M059J (cell line): ENCODE measurements at regions not wholly inside any gene's neighbourhood (a gene's known extent, or its start where the extent isn't known, plus 50 kb on each side); places are given as distances from the start of the nearest gene placed in this dataset.

Experiments
- DNase-seq: peaks from one replicate; pipeline ENCODE4 v3.0.0-alpha.2; 2012; ENCODE audit warnings: low read depth

- no peak for DNase-seq
Measured at GRCh38 chr5:124433170-124433569, 313.3 kb downstream of the ZNF608 start.

DNA sequence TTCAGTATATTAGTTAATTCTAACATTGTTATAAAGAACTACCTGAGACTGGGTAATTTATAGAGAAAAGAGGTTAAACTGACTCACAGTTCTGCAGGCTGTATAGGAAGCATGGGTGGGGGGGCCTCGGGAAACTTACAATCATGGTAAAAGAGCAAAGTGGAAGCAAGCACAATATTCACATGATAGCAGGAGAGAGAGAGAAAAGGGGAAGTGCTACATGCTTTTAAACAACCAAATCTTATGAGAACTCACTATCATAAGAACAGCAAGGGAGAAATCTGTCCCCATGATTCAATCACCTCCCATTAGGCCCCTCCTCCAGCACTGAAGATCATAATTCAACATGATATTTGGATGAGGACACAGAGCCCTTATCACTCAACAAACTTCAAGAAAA is 324.9 kb downstream of the ZNF608 start:
- DNase-seq = no peak

DNA sequence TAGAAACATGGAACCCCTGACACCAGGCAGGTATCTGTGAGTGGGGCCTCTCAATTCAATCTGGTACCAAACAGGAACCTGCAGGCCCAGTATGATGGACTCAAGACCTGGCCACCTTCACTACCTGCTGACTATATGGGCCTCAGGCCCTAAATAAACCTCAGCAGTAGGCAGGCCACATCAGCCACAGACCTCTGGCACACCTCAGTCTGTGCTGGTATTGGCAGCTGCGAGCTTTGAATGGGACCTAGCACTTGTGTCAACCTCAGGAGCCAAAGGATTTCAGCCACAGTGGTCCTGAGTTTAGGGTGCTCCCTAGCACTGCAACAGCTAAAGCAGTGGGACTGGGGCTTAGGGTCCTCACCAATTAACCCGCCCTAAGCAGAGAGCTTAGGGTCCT is 325.5 kb downstream of the ZNF608 start:
- no peak for DNase-seq

- DNase-seq = no peak
Measured at GRCh38 chr5:124419531-124419930, 326.9 kb downstream of the ZNF608 start.

DNA sequence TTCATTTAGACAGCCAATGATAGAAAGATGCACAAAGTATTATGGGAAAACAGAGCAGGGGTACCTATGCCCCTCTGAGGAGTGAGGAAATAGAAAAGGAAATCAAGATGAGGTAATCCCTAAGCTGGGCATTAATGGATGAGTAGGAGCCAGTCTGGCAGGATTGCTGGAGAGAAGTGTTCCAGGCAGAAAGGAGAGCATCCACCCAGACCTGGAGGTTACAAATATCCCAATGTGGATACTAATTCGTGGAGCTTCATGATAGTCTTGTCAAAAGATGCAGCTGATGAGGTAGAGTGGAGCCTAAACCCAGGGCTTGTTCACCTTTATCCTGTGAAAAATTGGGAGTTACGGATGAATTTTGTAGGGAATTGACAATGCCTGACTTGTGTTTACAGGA is 328.0 kb downstream of the ZNF608 start:
- DNase-seq = no peak

GRCh38 chr5:124417196-124417595 is 329.2 kb downstream of the ZNF608 start:
- no peak for DNase-seq

DNA sequence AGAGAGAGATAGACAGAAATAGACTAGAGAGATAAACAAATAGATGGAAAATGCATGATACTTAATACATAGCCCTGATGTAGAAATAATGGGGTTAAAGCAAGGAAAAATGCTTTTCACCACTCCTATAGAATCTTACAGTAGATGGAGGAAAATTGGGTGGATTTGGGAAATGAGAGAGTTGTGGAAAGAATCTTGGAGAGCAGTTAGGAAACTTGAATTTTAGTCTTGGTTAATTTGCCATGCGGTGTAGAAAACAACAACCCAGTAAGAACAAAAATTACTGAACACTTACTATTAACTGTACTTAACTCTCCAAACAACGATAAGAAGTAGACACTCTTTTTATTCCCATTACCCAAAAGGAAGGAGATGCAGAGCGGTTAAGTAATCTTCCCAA is 329.8 kb downstream of the ZNF608 start:
- no peak for DNase-seq

GRCh38 chr5:124414973-124415372 is 331.5 kb downstream of the ZNF608 start:
- DNase-seq = no peak

DNA sequence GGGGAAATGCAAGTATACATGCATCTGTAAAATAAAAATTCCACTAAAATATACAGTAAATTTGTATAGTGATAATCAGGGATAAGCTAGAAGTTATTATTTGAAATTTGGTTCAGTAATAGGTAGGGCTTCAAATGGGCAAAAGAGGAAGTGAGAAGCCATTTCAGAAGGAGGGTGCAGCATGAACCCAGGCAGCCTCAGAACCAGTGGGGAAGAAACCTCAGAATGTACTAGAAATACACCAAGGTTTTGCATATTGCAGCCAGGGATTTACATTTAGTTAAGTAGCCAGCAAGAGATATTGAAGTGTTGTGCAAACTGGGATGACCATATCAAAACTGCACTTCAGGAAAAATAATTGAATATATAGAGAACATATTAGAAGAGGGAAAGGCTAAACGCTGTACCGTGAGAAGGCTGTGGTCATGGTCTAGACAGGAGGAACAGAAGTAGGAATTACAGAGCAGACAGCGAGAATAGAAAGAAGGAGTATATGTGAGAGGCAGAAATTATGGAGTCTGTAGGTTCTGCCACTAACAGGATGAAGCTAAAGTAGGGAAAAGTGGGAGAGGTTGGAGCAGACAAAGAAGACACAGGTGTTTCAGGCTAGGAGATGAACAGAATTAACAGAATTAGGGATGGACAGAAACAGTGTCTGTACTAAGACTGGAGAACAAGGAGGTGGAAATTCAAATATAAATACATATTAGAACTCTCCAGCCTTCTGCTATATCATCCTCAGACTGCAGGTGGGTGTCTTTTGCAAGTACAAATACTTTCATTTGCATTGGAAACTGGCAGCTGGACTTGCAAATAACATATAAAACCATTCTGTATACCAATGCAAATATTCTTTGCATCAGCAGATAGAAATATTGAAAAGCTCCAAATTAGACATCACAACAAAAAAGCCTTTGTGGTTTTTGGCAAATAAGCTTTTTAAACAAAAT is 335.6 kb downstream of the ZNF608 start:
- DNase-seq = no peak

DNA sequence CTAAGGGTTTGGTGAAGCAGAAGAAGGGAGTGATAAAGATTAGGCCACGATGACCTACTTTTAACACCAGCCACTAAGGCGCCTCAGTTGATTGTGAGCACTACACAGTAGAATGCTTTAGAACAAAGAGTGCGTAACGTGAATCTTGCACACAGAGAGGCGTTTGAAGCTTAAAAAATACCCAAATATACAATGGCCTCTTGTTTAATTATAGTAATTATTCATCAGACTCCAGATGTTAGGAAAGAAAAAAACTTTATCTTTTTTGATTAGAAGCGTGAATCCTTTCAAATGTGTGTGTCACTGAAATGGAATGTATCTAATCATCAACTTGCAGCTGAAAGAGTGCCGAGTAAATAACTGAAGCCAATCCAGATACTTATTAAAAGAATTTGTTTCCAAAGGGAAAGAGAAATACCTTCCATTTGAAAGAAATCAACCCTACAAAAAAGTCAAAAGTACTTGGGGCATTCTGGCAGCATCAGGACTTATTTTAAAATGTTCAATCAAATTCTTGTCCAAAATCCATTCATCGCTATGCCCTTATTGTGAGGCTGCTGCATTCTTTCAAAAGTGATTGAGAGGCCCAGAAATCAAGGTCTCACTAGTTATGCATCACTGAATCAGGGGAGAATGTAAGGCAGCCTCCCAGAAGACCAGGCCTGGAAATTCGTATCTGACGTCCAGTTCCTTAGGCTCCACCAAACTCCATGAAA is 337.5 kb downstream of the ZNF608 start:
- peak; percentile 55 for DNase-seq

GRCh38 chr5:124404796-124405195 is 341.6 kb downstream of the ZNF608 start:
- DNase-seq = no peak

- DNase-seq = no peak
Measured at GRCh38 chr5:124403281-124403680, 343.2 kb downstream of the ZNF608 start.

DNA sequence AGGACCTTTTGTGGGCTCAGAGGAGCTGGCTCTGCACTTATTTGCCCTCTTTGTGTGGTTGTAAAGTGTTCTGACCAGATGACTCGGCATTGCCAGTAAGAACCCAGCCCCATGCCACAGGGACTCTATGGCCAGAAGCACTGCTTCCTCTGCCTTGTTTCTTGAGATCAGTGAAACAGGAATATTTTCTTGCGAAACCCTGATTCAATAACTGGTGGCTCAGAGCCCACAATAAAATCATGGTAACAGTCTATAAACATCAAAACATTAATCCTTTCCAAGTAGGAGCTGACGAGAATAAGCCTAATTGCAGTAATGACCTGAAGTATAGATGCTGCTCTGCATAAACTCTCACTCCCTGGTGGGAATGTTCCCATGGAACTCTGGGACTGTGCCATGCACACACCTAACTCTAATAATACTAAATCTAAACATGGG is 344.3 kb downstream of the ZNF608 start:
- DNase-seq = peak; percentile 97

DNA sequence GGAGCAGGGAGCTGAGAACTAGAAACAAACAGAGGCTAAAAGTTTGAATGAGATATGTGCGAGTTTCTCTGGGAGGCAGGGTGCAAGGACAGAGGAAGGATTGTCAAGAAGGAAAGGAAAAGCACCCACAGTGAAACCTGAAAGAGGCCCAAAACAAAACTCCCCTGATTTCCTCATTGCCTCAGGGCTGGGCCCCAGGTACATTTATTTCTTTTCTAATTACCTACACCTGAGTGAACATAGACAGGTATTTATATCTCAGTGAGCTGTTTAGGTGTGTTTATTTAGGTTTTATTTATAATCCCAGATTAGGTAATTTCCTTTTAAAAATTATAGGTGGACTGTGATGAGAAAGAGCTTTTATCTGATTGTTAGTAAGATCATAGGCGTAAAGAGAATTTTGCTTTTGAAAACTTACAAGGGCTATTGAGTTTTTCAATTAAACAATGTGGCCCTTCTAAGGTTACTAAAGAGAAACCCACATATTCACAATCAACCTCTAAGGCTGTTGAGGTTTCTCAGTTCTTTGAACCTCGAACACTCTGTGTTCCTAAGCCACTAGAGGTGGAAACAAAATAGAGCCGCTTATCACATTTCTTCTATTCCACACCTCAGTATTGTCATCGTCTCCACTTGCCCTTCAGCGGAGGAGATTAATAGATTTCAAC is 344.8 kb downstream of the ZNF608 start:
- DNase-seq = no peak

DNA sequence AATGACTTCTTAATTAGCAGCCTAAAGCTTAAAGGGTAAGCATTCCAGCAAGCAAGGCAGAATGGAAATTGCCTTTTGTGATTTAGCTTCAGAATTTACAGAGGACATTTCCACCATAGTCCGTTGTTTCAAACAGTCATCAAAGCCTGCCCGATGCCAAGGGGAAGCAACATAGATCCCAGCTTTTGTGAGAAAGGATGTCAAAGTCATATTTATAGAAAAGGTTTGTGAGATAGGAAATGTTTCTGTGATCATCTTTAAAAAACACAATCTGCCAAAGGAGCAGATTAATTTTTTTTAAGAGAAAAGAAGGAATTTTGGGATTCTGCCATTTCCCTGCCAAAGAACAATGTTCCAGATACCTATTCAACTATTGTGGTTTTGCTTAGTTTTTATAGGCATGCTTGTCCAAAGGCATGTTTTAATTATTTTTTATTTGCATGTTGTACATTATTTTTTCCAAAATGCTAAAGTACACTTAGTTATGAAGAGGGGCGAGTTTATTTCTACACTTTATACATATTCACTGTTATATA is 346.9 kb downstream of the ZNF608 start:
- DNase-seq = peak; percentile 56

- DNase-seq = no peak
Measured at GRCh38 chr5:124398460-124398859, 348.0 kb downstream of the ZNF608 start.

- DNase-seq = no peak
Measured at GRCh38 chr5:124397317-124397716, 349.1 kb downstream of the ZNF608 start.

DNA sequence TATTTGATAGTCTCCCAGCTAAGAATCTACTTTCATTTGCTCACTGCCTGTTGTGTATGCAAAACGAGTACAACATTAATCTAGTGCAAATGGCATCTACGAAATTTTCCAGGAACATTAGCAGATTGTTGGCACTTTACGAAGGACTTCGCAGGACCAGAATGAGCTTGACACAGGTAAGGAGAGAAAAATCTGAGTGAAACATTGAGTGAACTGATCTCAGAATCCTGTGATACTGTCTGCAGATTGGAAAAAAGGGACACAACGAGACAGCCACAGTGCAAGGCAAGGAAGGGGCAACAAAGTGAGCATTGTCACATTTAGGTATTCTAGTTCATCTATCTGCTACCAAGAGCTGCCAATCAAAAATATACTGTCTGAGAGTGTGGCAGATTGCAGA is 350.5 kb downstream of the ZNF608 start:
- no peak for DNase-seq

DNA sequence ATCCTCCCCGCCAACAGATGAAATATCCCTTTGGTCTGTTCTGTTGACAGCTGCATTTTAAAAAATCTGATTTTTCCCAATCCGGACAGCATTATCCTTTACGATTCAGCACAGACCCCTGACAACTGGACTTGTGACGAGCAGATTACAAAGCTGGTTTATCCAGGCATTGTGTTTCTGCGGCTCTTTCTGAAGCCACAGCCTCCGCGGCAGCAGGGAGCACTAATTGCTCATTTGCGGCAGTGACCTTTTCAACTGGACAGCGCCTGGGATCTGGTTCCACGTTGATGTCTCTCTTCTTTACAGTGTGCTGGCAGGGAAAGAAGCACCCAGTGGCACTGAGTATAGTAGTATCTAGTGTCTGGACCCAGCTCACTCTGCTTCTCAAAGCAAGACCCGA is 351.2 kb downstream of the ZNF608 start:
- DNase-seq = peak; percentile 48

DNA sequence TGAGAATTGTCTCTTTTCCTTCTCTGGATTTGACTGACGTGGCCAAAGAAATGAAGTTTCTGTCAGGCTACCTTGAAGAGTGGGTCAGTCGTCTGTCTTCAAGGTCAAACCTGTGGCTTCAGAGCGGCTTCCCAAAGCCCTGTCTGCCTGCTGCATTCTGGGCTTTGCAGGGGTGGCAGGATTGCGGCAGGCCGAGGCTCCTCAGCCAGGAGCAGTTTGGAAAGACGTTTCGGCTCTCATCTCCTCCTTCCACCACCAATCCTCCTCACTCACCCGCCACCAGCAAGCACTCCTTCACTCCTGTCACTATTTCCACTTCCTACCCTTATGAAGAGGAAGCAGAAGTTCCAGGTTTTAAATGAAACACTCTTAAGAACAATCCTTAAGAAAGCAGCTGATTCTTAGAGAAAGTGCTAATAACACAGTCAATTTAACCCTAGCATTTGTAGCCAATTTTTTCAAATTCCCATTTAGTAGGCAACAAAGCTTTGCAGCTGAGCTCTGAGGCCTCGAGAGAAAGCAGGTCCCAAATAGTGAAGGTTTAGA is 351.7 kb downstream of the ZNF608 start:
- DNase-seq = no peak

DNA sequence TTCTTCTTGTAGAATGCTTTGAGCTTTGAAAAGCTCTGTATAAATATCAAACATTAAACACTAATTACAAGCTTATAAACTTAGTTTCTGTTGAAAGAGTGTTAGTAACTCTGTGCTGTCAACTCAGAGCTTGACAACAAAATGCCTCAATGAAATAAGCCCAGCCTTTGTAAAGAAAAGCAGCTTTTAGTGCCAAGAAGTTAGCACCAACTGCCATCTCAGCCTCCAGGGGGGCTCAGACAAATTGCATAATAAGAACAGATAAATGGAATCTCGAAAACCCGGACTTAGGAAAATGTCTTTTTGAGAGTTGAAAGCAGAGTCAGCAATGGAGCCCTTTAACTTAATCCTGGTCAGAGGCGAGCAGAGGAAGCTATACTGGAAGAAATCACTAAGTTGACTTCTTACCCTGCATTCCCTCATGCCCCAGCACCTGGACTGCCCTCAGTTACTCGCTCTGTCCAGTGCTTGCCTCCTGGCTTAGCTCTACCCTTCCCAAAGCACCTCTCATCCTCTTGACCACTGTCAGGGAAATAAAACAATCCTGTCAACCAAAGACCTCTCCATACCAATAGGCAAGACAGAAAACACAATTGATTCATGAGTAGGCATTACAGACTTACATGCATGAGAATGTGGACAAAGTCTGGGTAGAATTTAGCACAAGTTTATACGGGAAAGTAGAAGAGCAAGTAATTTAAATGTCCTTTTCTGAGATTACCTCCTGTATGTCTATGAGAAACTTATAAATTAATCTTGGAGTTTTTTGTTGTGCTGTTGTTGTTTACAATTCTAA is 352.7 kb downstream of the ZNF608 start:
- no peak for DNase-seq
